Calu3 (cell line): ENCODE measurements at regions not wholly inside any gene's neighbourhood (a gene's known extent, or its start where the extent isn't known, plus 50 kb on each side); places are given as distances from the start of the nearest gene placed in this dataset.

Experiments
- BruUV-seq: library from RNA; stranded (reverse); fragments of 400-500 nt; replicated peaks from 2 replicates; lab custom pipeline; 2021; lab: Mats Ljungman, UMichigan
- CTCF ChIA-PET: fragments of 300-600 bp; sonication (Branson Sonifier 250); formaldehyde crosslinking; loops from one replicate; lab custom pipeline; 2022; ENCODE audit warnings: antibody characterized with exemption; lab: Charles Lee
- DNase-seq: peaks from one replicate; pipeline ENCODE4 v3.0.0; 2022
- H3K27ac Mint-ChIP-seq: one replicate; pipeline ENCODE4 v1.8.0; 2022; ENCODE audit warnings: mixed read lengths; ENCODE audit not compliant: unreplicated experiment
- H3K27me3 Mint-ChIP-seq: one replicate; pipeline ENCODE4 v1.8.0; 2022; ENCODE audit warnings: mixed read lengths; ENCODE audit not compliant: unreplicated experiment
- H3K36me3 Mint-ChIP-seq: one replicate; pipeline ENCODE4 v1.8.0; 2022; ENCODE audit warnings: mild to moderate bottlenecking, moderate library complexity, mixed read lengths; ENCODE audit not compliant: insufficient read depth, unreplicated experiment
- H3K4me1 Mint-ChIP-seq: one replicate; pipeline ENCODE4 v1.8.0; 2022; ENCODE audit warnings: mild to moderate bottlenecking, low read depth, mixed read lengths; ENCODE audit not compliant: unreplicated experiment
- H3K4me3 Mint-ChIP-seq: one replicate; pipeline ENCODE4 v1.8.0; 2022; ENCODE audit warnings: mild to moderate bottlenecking, low read depth, moderate library complexity, mixed read lengths; ENCODE audit not compliant: unreplicated experiment
- H3K9me3 Mint-ChIP-seq: one replicate; pipeline ENCODE4 v1.8.0; 2022; ENCODE audit warnings: low read depth, mixed read lengths; ENCODE audit not compliant: unreplicated experiment
- intact Hi-C: fragments of 100-400 bp; cut with micrococcal nuclease; formaldehyde crosslinking; loops from one replicate; pipeline ENCODE4 v1.10.0; 2022; ENCODE audit not compliant: unreplicated experiment
- TF ChIP-seq, protein P1 (sequence below): fragments of 200-600 bp; IDR thresholded peaks from one replicate; pipeline ENCODE4 v1.8.0; 2022; ENCODE audit warnings: antibody characterized with exemption; ENCODE audit not compliant: unreplicated experiment

DNA sequence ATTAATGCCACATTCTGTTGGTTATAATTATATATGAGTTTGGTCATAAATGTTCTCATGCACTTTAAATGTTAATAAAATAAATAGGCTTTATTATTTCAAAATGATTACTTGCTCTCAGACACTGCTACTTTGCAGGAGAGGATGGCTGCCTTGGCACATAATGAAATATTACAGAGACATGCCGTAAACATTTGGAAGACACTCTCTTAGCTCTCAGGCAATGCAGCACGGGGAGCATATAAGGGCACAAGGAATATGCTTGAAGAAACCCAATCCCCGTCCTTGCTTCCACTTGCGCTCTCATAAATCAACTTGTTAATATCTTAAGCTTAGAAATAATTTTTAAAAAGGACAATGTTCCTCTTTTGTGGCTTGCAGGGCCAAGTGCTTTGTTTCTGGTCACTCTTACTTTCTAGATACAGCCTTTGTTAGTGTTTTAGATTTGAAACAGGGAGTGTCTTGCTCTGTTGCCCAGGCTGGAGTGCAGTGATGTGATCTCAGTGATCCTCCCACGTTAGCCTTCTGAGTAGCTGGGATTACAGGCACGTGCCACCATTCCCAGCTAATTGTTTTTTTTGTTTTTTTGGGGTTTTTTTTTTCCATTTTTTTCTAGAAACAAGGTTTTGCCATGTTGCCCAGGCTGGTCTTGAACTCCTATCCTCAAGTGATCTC, 445.0 kb downstream of the SPRY1 start:
- H3K27me3 Mint-ChIP-seq = no peaks in the 10 kb centered on the region
- no peak for DNase-seq
- intact Hi-C loops = no loop called here
- CTCF ChIA-PET = no interaction called here
- H3K27ac Mint-ChIP-seq = no peak overlapping the region
- H3K4me1 Mint-ChIP-seq = no peaks in the 10 kb centered on the region
- no peaks in the 10 kb centered on the region for H3K9me3 Mint-ChIP-seq
- BruUV-seq = no TSS peak
- H3K36me3 Mint-ChIP-seq = no peaks in the 10 kb centered on the region
- H3K4me3 Mint-ChIP-seq = no peak overlapping the region
- TF ChIP-seq, protein P1, sequence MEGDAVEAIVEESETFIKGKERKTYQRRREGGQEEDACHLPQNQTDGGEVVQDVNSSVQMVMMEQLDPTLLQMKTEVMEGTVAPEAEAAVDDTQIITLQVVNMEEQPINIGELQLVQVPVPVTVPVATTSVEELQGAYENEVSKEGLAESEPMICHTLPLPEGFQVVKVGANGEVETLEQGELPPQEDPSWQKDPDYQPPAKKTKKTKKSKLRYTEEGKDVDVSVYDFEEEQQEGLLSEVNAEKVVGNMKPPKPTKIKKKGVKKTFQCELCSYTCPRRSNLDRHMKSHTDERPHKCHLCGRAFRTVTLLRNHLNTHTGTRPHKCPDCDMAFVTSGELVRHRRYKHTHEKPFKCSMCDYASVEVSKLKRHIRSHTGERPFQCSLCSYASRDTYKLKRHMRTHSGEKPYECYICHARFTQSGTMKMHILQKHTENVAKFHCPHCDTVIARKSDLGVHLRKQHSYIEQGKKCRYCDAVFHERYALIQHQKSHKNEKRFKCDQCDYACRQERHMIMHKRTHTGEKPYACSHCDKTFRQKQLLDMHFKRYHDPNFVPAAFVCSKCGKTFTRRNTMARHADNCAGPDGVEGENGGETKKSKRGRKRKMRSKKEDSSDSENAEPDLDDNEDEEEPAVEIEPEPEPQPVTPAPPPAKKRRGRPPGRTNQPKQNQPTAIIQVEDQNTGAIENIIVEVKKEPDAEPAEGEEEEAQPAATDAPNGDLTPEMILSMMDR = no peak

DNA sequence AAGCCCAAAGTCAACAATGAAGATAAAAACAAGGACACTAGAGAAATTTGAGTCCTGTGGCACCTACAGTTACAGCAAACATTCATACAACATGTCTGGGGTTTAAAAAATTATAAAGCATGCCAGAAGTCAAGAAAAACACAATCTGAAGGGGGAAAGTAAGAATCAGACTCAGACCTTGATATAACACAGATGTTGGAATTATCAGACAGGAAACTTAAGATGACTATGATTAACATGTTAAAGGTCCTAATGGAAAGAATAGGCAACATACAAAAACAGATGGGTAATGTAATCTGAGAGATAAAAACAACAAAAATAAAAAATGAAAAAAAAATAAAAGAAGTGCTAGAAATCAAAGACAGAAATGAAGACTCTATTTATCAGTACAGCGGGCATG, 446.5 kb downstream of the SPRY1 start:
- TF ChIP-seq, protein P1 = no peak
- intact Hi-C loops = no loop called here
- CTCF ChIA-PET = no interaction called here
- no peak for DNase-seq
- Mint-ChIP-seq H3K27ac (no peak overlapping the region), H3K9me3 (no peaks in the 10 kb centered on the region), H3K4me3 (no peak overlapping the region), H3K4me1 (no peaks in the 10 kb centered on the region), H3K27me3 (no peaks in the 10 kb centered on the region), H3K36me3 (no peaks in the 10 kb centered on the region)
- no TSS peak for BruUV-seq

GRCh38 chr4:123844374-123844773, 447.8 kb downstream of the SPRY1 start:
- CTCF ChIA-PET = no interaction called here
- H3K27ac Mint-ChIP-seq = no peak overlapping the region
- TF ChIP-seq, protein P1 = no peak
- DNase-seq = no peak
- no TSS peak for BruUV-seq
- intact Hi-C loops = no loop called here
- H3K4me1 Mint-ChIP-seq = no peaks in the 10 kb centered on the region
- H3K27me3 Mint-ChIP-seq = no peaks in the 10 kb centered on the region
- no peaks in the 10 kb centered on the region for H3K9me3 Mint-ChIP-seq
- no peaks in the 10 kb centered on the region for H3K36me3 Mint-ChIP-seq
- H3K4me3 Mint-ChIP-seq = no peak overlapping the region

DNA sequence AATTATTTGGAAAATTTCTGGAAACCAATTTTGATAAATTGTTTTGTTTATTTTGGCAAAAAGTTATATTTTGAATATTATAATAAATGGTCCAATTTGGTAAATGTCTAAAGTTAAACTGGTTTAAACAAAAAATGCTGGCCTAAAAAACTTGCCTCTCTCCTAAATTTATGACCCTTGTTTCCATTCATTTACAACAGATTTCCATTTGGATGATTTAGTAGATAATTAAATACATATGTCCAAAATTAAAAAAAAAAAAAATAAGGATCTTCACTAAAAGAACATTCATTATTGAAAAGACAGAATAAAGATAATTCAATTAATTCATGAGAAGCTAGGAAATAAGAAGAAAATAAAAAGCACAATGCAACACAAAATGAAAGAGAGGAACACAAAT, 449.5 kb downstream of the SPRY1 start:
- CTCF ChIA-PET = no interaction called here
- Mint-ChIP-seq H3K27me3 (no peaks in the 10 kb centered on the region), H3K4me3 (no peak overlapping the region), H3K27ac (no peak overlapping the region), H3K9me3 (no peaks in the 10 kb centered on the region), H3K4me1 (no peaks in the 10 kb centered on the region), H3K36me3 (no peaks in the 10 kb centered on the region)
- no peak for DNase-seq
- intact Hi-C loops = no loop called here
- TF ChIP-seq, protein P1 = no peak
- BruUV-seq = no TSS peak
